ENCODE measurements at regions not wholly inside any gene's neighbourhood (a gene's known extent, or its start where the extent isn't known, plus 50 kb on each side); places are given as distances from the start of the nearest gene placed in this dataset.

- H3K4me3 ChIP-seq (ENCODE audit: low read depth, low read length), result no peak overlapping the region
- TF ChIP-seq, protein P1, sequence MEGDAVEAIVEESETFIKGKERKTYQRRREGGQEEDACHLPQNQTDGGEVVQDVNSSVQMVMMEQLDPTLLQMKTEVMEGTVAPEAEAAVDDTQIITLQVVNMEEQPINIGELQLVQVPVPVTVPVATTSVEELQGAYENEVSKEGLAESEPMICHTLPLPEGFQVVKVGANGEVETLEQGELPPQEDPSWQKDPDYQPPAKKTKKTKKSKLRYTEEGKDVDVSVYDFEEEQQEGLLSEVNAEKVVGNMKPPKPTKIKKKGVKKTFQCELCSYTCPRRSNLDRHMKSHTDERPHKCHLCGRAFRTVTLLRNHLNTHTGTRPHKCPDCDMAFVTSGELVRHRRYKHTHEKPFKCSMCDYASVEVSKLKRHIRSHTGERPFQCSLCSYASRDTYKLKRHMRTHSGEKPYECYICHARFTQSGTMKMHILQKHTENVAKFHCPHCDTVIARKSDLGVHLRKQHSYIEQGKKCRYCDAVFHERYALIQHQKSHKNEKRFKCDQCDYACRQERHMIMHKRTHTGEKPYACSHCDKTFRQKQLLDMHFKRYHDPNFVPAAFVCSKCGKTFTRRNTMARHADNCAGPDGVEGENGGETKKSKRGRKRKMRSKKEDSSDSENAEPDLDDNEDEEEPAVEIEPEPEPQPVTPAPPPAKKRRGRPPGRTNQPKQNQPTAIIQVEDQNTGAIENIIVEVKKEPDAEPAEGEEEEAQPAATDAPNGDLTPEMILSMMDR (IDR thresholded peaks at IDR 0.05; ENCODE audit: borderline replicate concordance, insufficient read depth, low read depth, low read length), result no peak
Observed at GRCh38 chr4:123250843-123251242, 145.8 kb upstream of the SPRY1 start.

DNA sequence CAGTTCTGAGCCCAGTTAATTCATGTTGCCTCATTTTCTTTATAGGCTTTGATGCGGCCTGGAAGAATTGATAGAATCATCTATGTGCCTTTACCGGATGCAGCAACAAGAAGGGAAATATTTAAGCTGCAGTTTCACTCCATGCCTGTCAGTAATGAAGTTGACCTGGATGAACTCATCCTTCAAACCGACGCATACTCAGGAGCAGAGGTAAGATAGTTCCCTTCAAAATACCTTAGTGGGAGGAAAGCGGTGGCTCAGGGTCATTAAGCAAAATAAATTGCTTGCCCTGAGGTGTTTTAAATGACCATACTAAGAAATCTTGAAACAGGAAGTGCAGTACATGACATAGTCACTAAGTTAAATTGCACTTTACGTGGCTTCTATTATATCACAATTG, 140.6 kb upstream of the SPRY1 start:
- no peak overlapping the region for H3K4me3 ChIP-seq (ENCODE audit: low read depth, low read length)
- TF ChIP-seq, protein P1 (IDR thresholded peaks at IDR 0.05; ENCODE audit: borderline replicate concordance, insufficient read depth, low read depth, low read length), result no peak

GRCh38 chr4:123256901-123257300, 139.7 kb upstream of the SPRY1 start:
- TF ChIP-seq, protein P1 (IDR thresholded peaks at IDR 0.05; ENCODE audit: borderline replicate concordance, insufficient read depth, low read depth, low read length), result no peak
- no peak overlapping the region for H3K4me3 ChIP-seq (ENCODE audit: low read depth, low read length)

- TF ChIP-seq, protein P1 (IDR thresholded peaks at IDR 0.05; ENCODE audit: borderline replicate concordance, insufficient read depth, low read depth, low read length), result no peak
- no peak overlapping the region for H3K4me3 ChIP-seq (ENCODE audit: low read depth, low read length)
Observed at GRCh38 chr4:123257591-123257990, 139.0 kb upstream of the SPRY1 start.

DNA sequence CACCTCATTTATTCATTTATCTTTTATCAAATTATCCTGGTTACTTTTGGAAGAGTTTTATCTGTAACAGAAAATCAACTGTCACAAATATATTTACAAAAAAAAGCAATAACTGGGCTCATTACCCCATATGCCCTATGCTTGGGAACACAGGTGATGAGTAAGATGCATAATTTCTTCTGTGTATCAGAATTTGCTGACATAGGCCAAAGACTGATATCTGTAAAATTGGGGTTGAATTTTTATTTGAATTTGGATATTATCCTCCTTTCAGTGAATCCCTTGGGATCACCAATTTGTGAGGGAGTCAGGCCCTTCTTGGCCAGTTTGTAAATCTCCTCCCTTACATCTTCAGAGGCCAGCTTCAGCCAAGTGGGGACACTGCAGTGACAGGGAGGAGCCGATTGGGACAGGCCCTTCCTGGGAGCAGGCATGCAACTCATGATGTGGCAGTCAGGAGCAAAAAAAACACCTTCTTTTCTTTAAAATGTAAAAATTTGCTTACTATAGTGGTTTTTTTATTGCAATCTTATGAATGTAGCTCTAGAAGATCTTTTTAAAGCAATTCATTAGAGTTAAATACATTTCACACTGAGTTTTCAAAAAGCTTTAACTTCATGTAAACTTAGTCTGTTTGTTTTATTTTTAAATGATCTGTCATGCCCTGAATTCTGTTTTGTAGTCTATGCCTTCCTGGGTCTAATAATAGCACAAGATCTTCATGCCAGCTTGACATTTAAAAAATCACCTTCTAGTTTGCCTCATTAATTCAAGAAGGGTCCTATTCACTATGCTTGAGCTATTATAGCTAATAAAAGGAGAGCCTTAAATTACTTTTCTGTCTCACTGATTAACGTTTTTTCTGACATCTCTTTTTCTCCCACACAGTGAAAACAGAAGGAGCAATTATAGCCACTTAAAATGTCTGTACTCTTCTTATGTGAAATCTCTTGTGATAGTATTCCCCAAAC, 136.6 kb upstream of the SPRY1 start:
- TF ChIP-seq, protein P1 (IDR thresholded peaks at IDR 0.05; ENCODE audit: borderline replicate concordance, insufficient read depth, low read depth, low read length), result no peak
- H3K4me3 ChIP-seq (ENCODE audit: low read depth, low read length), result no peak overlapping the region

- TF ChIP-seq, protein P1 (IDR thresholded peaks at IDR 0.05; ENCODE audit: borderline replicate concordance, insufficient read depth, low read depth, low read length), result no peak
- no peak overlapping the region for H3K4me3 ChIP-seq (ENCODE audit: low read depth, low read length)
Observed at GRCh38 chr4:123260653-123261052, 135.9 kb upstream of the SPRY1 start.

DNA sequence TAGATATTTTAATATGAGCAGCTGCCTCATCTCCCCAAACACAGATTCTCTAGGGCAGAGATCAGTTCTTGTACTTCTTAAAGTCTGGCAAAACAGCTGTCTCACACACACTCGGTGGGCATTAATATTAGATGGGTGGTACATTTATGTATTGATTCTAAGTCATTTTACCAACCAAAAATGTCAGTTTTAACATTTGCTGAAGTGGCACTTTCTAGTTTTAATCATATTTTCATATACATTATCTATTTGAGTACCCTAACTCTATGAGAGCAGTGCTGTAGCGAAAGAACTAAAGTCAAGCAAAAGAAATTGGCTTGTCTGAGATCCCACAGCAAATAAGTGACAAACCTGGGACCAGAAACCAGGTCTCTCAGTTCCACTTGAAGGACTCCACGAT, 134.5 kb upstream of the SPRY1 start:
- TF ChIP-seq, protein P1 (IDR thresholded peaks at IDR 0.05; ENCODE audit: borderline replicate concordance, insufficient read depth, low read depth, low read length), result no peak
- no peak overlapping the region for H3K4me3 ChIP-seq (ENCODE audit: low read depth, low read length)
